HEK293T (cell line): ENCODE measurements at regions not wholly inside any gene's neighbourhood (a gene's known extent, or its start where the extent isn't known, plus 50 kb on each side); places are given as distances from the start of the nearest gene placed in this dataset.

Source experiments
- BHLHE40 ChIP-seq: fragments of 450-650 bp; IDR thresholded peaks from 2 replicates; pipeline ENCODE4 v1.6.1; 2016; ENCODE audit warnings: mild to moderate bottlenecking, moderate library complexity, borderline replicate concordance
- FOXA1 ChIP-seq: fragments of 450-650 bp; IDR thresholded peaks from 2 replicates; pipeline ENCODE4 v1.6.1; 2016; ENCODE audit warnings: mild to moderate bottlenecking
- FOXK2 ChIP-seq: fragments of 450-650 bp; IDR thresholded peaks from 2 replicates; pipeline ENCODE4 v1.6.1; 2016; ENCODE audit warnings: mild to moderate bottlenecking
- L3MBTL2 ChIP-seq: fragments of 450-650 bp; conservative IDR thresholded peaks from 2 replicates; pipeline ENCODE4 v1.6.1; 2016; ENCODE audit warnings: mild to moderate bottlenecking
- NFRKB ChIP-seq: fragments of 450-650 bp; IDR thresholded peaks from 2 replicates; pipeline ENCODE4 v1.6.1; 2016; ENCODE audit warnings: mild to moderate bottlenecking, moderate library complexity
- PKNOX1 ChIP-seq: fragments of 450-650 bp; IDR thresholded peaks from 2 replicates; pipeline ENCODE4 v1.6.1; 2016
- SP1 ChIP-seq: fragments of 450-650 bp; IDR thresholded peaks from 2 replicates; pipeline ENCODE4 v1.6.1; 2017
- SUZ12 ChIP-seq: fragments of 450-650 bp; IDR thresholded peaks from 2 replicates; pipeline ENCODE4 v1.6.1; 2016; ENCODE audit warnings: mild to moderate bottlenecking
- TARDBP ChIP-seq: fragments of 450-650 bp; IDR thresholded peaks from 2 replicates; pipeline ENCODE4 v1.6.1; 2016
- ZNF384 ChIP-seq: fragments of 450-650 bp; IDR thresholded peaks from 2 replicates; pipeline ENCODE4 v1.6.1; 2016

- no peak for TF ChIP-seq PKNOX1
- no peak for TF ChIP-seq SP1
- no peak for TF ChIP-seq FOXA1
- no peak for TF ChIP-seq BHLHE40
- no peak for TF ChIP-seq FOXK2
- TF ChIP-seq L3MBTL2: no peak
- TF ChIP-seq TARDBP: no peak
- no peak for TF ChIP-seq SUZ12
- no peak for TF ChIP-seq NFRKB
- no peak for TF ChIP-seq ZNF384
Measured at GRCh38 chr11:116193321-116194131, 579.3 kb downstream of the BUD13 start.
